Activated CD8-positive, alpha-beta T cell treated with anti-CD3 and anti-CD28 coated beads for 36 hours (primary cell): ENCODE measurements at regions not wholly inside any gene's neighbourhood (a gene's known extent, or its start where the extent isn't known, plus 50 kb on each side); places are given as distances from the start of the nearest gene placed in this dataset.

Source experiments
- ATAC-seq: fragments of 200-7000 bp; cut with Tn5 transposase; one replicate; pipeline ENCODE4 v1.10.0; 2021; ENCODE audit warnings: mild to moderate bottlenecking, moderate library complexity
- CTCF ChIA-PET: fragments of 350-600 bp; sonication (Branson Sonifier 250); formaldehyde crosslinking; loops from one replicate; lab custom pipeline; 2021; ENCODE audit warnings: antibody characterized with exemption; lab: Charles Lee
- POLR2A ChIA-PET: fragments of 350-600 bp; sonication (Branson Sonifier 250); formaldehyde crosslinking; loops from one replicate; lab custom pipeline; 2021; ENCODE audit warnings: antibody characterized with exemption; lab: Charles Lee
- DNase-seq: peaks from one replicate; pipeline ENCODE4 v3.0.0-alpha.2; 2020
- H3K27ac Mint-ChIP-seq: one replicate; pipeline ENCODE4 v1.8.0; 2021; ENCODE audit warnings: mild to moderate bottlenecking, mixed read lengths
- H3K27me3 Mint-ChIP-seq: one replicate; pipeline ENCODE4 v1.8.0; 2021; ENCODE audit warnings: mixed read lengths
- H3K36me3 Mint-ChIP-seq: one replicate; pipeline ENCODE4 v1.8.0; 2021; ENCODE audit warnings: low read depth, mixed read lengths
- H3K4me1 Mint-ChIP-seq: one replicate; pipeline ENCODE4 v1.8.0; 2021; ENCODE audit warnings: low read depth, mixed read lengths
- H3K4me3 Mint-ChIP-seq: one replicate; pipeline ENCODE4 v1.8.0; 2021; ENCODE audit warnings: mild to moderate bottlenecking, moderate library complexity, mixed read lengths
- H3K9me3 Mint-ChIP-seq: one replicate; pipeline ENCODE4 v1.8.0; 2021; ENCODE audit warnings: mixed read lengths
- CTCF ChIP-seq: fragments of 200-600 bp; IDR thresholded peaks from one replicate; pipeline ENCODE4 v1.8.0; 2022; ENCODE audit warnings: antibody characterized with exemption, mild to moderate bottlenecking
- intact Hi-C: fragments of 100-400 bp; cut with micrococcal nuclease; formaldehyde crosslinking; loops from one replicate; pipeline ENCODE4 v1.10.0; 2022

- H3K4me3 Mint-ChIP-seq: no peak overlapping the region
- ChIA-PET CTCF (no interaction called here), POLR2A (no interaction called here)
- no peaks in the 10 kb centered on the region for H3K36me3 Mint-ChIP-seq
- no peaks in the 10 kb centered on the region for H3K9me3 Mint-ChIP-seq
- no peaks in the 10 kb centered on the region for H3K4me1 Mint-ChIP-seq
- no peaks in the 10 kb centered on the region for H3K27me3 Mint-ChIP-seq
- no peak for DNase-seq
- no peak for ATAC-seq
- H3K27ac Mint-ChIP-seq: no peak overlapping the region
- TF ChIP-seq CTCF: no peak
- intact Hi-C loops: no loop called here
Measured at GRCh38 chr3:117131259-117131658, 421.7 kb downstream of the TUSC7 start.

DNA sequence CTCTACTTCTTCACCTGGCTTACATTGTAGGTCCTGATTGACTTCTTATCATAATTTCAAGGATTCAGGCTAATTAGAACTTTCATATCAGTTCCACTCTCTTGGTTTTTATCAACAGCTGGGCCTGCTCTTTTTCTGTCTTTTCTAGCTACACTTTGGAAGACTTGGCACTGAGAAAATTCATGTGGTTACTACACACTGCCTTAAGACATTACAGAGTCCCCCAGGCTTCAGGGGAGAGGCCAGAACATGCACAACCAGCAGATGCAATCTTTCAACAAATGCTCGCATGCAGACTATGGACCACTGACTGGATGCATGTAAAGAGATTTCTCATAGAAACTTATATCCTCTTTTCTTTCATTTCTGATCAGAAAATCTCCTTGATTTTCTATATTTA is 423.5 kb downstream of the TUSC7 start:
- intact Hi-C loops: no loop called here
- no peaks in the 10 kb centered on the region for H3K36me3 Mint-ChIP-seq
- no peak for TF ChIP-seq CTCF
- no peaks in the 10 kb centered on the region for H3K9me3 Mint-ChIP-seq
- no peaks in the 10 kb centered on the region for H3K4me1 Mint-ChIP-seq
- POLR2A ChIA-PET: no interaction called here
- ATAC-seq (no peak), DNase-seq (no peak)
- H3K4me3 Mint-ChIP-seq: no peak overlapping the region
- CTCF ChIA-PET: no interaction called here
- H3K27me3 Mint-ChIP-seq: no peaks in the 10 kb centered on the region
- H3K27ac Mint-ChIP-seq: no peak overlapping the region

- no peaks in the 10 kb centered on the region for H3K4me1 Mint-ChIP-seq
- intact Hi-C loops: no loop called here
- H3K9me3 Mint-ChIP-seq: no peaks in the 10 kb centered on the region
- TF ChIP-seq CTCF: no peak
- DNase-seq (no peak), ATAC-seq (no peak)
- POLR2A ChIA-PET: no interaction called here
- H3K27me3 Mint-ChIP-seq: no peaks in the 10 kb centered on the region
- no peak overlapping the region for H3K4me3 Mint-ChIP-seq
- CTCF ChIA-PET: no interaction called here
- no peaks in the 10 kb centered on the region for H3K36me3 Mint-ChIP-seq
- no peak overlapping the region for H3K27ac Mint-ChIP-seq
Measured at GRCh38 chr3:117135207-117135606, 425.6 kb downstream of the TUSC7 start.

- ChIA-PET POLR2A (no interaction called here), CTCF (interaction anchor here (1.2 kb wide), 1 partner anchor 9 kb away, joined by 3 read pairs; no protein-coding TSS in a partner anchor)
- H3K27ac Mint-ChIP-seq: no peak overlapping the region
- TF ChIP-seq CTCF: no peak
- H3K9me3 Mint-ChIP-seq: no peaks in the 10 kb centered on the region
- DNase-seq (no peak), ATAC-seq (no peak)
- no peaks in the 10 kb centered on the region for H3K36me3 Mint-ChIP-seq
- no peaks in the 10 kb centered on the region for H3K4me1 Mint-ChIP-seq
- no peak overlapping the region for H3K4me3 Mint-ChIP-seq
- intact Hi-C loops: no loop called here
- H3K27me3 Mint-ChIP-seq: no peaks in the 10 kb centered on the region
Measured at GRCh38 chr3:117136003-117136402, 426.4 kb downstream of the TUSC7 start.

- ChIA-PET POLR2A (no interaction called here), CTCF (interaction anchor here (1.2 kb wide), 1 partner anchor 8 kb away, joined by 3 read pairs; no protein-coding TSS in a partner anchor)
- no peak overlapping the region for H3K27ac Mint-ChIP-seq
- no peaks in the 10 kb centered on the region for H3K27me3 Mint-ChIP-seq
- TF ChIP-seq CTCF: no peak
- DNase-seq (no peak), ATAC-seq (no peak)
- H3K4me1 Mint-ChIP-seq: no peaks in the 10 kb centered on the region
- no peaks in the 10 kb centered on the region for H3K9me3 Mint-ChIP-seq
- no peaks in the 10 kb centered on the region for H3K36me3 Mint-ChIP-seq
- no peak overlapping the region for H3K4me3 Mint-ChIP-seq
- intact Hi-C loops: no loop called here
Measured at GRCh38 chr3:117137065-117137464, 427.5 kb downstream of the TUSC7 start.
